ENCODE measurements at regions not wholly inside any gene's neighbourhood (a gene's known extent, or its start where the extent isn't known, plus 50 kb on each side); places are given as distances from the start of the nearest gene placed in this dataset.

DNA sequence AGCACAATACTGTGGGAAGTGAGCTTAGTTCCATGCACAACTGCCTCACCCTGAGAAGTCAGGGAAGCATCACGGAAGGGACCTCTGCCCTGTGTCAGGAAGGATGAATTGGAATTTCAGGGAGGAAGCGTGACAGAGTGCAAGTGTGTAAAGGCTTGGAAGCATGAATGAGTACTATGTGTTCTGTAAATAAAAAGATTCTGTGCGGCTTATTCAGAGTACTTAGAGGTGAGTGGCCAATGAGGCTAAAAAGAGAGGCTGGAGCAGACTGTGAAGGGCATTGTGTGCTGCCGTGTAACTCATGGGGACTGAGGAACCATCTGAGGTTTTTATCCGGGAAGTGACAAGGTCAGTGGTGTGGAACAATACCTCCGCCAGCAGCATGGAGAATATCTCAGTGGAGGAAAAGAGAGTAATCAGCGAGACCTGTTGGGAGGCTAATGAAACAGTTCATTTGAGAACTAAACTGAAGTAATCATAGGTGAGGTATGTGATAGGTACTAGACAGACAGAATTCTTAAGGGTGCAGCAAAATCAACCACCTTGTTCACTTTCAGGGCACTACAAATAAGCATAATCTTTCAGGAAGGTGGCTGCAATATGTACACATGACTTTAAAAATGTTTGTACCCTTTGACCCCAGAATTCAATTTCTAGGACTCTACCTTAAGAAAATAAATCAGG, 64.9 kb upstream of the SPRED1 start:
- no peak for DNase-seq

DNA sequence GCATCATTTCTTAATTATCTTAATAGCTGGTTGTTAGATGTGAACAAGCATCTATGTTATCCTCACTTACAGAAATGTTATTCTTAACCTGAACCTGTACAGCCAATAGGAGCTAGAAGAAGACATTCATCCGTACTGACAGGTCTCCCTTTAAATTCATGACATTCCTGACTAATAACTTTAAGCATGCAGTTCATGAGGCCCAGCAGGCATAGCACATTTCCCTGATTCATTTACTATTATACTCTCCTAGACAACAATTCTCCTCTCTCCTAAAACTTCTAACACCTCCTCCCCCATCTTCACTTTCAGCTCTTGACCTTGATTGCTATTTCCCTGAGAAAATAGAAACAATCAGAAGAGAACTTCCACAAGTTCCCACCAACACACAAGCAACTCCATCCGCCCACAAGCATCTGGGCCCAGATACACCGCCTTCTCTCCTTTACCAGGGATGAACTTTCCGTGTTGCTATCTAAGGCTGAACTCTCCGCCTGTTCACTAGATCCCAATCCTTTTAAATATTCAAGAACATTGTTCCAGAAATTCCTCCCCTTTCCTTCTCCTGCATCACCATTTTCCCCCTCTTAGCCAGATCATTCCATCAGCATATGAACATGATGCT, 62.9 kb upstream of the SPRED1 start:
- DNase-seq = no peak

DNA sequence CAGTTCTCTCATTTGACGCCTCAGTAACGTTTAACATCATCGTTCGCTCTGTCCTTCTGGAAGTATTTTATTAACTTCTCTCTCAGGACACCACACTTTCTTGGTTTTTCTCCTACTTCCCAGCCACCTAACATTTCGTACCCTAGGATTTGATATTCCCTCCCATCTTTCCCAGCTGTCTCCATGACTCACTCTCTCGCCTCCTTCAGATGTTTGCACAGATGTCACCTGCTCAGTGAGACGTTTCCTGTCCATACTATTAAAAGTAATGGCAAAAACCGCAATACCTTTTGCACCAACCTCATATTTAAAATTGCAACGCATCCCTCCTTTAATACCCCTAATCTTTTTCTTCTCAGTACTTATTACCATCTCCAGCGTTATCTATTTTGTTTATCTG, 62.1 kb upstream of the SPRED1 start:
- no peak for DNase-seq

GRCh38 chr15:38192496-38192895, 60.1 kb upstream of the SPRED1 start:
- DNase-seq = no peak

GRCh38 chr15:38193496-38193895, 59.1 kb upstream of the SPRED1 start:
- DNase-seq = no peak

DNA sequence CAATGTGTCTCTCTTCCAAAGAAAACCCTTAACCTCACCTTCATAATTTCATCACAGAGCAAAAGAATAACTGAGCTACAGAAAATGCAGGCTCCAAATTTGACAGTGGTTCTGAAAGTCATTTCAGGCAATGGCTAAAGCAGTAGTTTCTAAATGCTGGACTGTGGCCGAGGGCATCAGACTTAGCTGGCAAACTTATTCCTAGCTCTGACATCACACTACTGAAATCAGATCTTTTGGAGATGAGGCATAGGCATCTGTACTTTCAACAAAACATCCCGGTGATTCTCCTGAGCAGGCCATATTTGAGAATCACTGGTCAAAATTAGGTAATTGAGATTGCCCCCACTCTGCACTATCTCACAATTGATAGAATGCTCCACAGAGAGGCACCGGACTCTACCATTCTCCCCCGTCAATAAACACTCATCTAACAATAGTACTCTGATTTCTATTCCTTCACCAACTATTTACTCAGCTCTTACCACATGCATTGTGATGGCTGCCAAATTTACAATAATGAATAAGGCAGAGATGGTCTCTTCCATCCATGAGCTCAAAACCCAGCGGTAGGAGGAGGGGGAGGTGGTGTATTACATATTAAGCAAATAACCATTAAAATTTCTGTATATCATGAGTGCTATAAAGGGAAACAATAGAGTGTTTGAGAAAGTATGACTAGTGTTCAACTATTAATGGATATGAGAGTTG, 57.3 kb upstream of the SPRED1 start:
- no peak for DNase-seq

DNA sequence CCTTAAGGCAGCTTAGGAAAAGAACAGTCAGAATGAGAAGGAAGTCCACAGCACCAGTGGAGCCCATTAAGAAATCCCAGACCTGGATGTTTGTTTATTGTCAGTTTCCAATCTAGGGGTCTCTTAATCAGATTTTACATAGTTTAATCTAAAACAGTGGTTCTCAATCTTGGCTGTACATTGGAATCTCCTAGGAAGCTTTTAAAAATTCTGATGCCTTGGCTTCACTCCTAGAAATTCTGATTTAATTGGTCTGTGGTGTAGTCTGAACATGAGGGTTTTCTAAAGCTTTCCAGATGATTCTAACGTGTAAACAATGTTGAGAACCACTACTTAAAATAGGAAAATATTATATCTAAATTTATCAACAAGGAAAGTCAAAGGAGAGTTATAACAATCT, 56.6 kb upstream of the SPRED1 start:
- DNase-seq = no peak

GRCh38 chr15:38197553-38197952, 55.1 kb upstream of the SPRED1 start:
- no peak for DNase-seq

GRCh38 chr15:38201714-38202113, 50.9 kb upstream of the SPRED1 start:
- DNase-seq = no peak

- no peak for DNase-seq
Measured at GRCh38 chr15:38202361-38202760, 50.3 kb upstream of the SPRED1 start.
